Cardiac muscle cell (in vitro differentiated cells and primary cell): ENCODE measurements at regions not wholly inside any gene's neighbourhood (a gene's known extent, or its start where the extent isn't known, plus 50 kb on each side); places are given as distances from the start of the nearest gene placed in this dataset.

Experiments used
- DNase-seq, 2 donors: peaks; one replicate each; pipeline versions ENCODE4 v3.0.0 to v3.0.0-alpha.2; 2010 to 2017; ENCODE audit warnings: low read depth in 1 of 2, low spot score in 1 of 2
- H3K27ac ChIP-seq: fragments of 200-600 bp; sonication (generic); 2 replicates; pipeline ENCODE4 v1.5.1; 2016
- H3K27me3 ChIP-seq: fragments of 200-600 bp; sonication (generic); 2 replicates; pipeline ENCODE4 v1.6.0; 2016; ENCODE audit warnings: control low read depth
- H3K36me3 ChIP-seq: fragments of 200-600 bp; sonication (generic); 2 replicates; pipeline ENCODE4 v1.5.1; 2016; ENCODE audit warnings: control low read depth
- H3K4me1 ChIP-seq: fragments of 200-600 bp; sonication (generic); 2 replicates; pipeline ENCODE4 v1.8.1; 2017; ENCODE audit warnings: low read depth, mild to moderate bottlenecking, mixed run types
- H3K4me3 ChIP-seq: fragments of 200-600 bp; sonication (generic); 2 replicates; pipeline ENCODE4 v1.5.1; 2016; ENCODE audit warnings: mild to moderate bottlenecking
- H3K9me3 ChIP-seq: fragments of 200-600 bp; sonication (generic); 2 replicates; pipeline ENCODE4 v1.5.1; 2017; ENCODE audit warnings: low read depth, mild to moderate bottlenecking, control low read depth
- TF ChIP-seq, protein P1 (sequence below): IDR thresholded peaks from 2 replicates; pipeline ENCODE4 v1.5.1; 2012; ENCODE audit warnings: low read depth, mild to moderate bottlenecking, low read length

DNA sequence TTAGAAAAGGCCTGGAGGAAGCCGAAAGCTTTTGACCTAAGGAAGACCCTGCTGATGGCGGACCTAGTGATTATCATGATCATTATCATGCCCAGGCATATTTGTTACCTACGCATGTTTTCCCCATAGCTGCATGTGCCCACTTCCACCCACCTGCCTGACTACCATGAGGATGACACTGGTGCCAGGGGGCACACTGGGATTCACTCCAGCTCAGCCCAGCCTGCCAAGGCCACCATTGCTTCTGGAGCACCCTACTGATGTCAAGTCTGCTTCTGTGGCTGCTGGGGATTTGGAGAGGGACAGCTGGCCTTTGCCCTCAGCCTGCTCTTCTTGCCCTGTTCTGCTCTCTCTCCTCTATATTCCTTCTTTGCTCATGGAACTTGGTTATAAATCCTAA, 124.7 kb upstream of the NALF2 start:
- Histone ChIP-seq H3K27ac (no peak overlapping the region), H3K27me3 (no peaks in the 10 kb centered on the region), H3K9me3 (no peaks in the 10 kb centered on the region), H3K4me3 (no peak overlapping the region), H3K36me3 (no peaks in the 10 kb centered on the region), H3K4me1 (no peaks in the 10 kb centered on the region)
- DNase-seq = no peak
- TF ChIP-seq, protein P1, sequence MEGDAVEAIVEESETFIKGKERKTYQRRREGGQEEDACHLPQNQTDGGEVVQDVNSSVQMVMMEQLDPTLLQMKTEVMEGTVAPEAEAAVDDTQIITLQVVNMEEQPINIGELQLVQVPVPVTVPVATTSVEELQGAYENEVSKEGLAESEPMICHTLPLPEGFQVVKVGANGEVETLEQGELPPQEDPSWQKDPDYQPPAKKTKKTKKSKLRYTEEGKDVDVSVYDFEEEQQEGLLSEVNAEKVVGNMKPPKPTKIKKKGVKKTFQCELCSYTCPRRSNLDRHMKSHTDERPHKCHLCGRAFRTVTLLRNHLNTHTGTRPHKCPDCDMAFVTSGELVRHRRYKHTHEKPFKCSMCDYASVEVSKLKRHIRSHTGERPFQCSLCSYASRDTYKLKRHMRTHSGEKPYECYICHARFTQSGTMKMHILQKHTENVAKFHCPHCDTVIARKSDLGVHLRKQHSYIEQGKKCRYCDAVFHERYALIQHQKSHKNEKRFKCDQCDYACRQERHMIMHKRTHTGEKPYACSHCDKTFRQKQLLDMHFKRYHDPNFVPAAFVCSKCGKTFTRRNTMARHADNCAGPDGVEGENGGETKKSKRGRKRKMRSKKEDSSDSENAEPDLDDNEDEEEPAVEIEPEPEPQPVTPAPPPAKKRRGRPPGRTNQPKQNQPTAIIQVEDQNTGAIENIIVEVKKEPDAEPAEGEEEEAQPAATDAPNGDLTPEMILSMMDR = no peak

DNA sequence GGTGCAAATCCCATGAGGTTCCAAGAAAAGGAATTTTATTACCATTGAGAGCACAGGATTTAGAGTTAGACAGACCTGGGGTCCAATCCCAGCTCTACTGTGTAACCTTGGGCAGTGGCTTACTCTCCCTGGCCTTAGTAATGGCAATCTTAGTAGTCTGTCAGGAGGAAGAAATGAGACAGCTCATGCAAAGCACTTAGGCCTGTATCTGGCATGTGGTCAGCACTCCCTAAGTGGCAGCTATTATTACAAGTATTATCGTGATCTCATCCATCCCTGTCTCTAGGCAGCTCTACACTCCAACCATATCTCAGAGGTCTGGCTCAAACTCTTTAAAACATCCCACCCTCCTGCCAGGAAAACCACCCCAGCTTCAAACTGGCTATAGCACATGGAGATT, 129.6 kb upstream of the NALF2 start:
- DNase-seq = peak; percentile 8 to 39
- Histone ChIP-seq H3K4me1 (no peaks in the 10 kb centered on the region), H3K4me3 (no peak overlapping the region), H3K27me3 (no peaks in the 10 kb centered on the region), H3K27ac (peak overlapping the region; percentile 28), H3K36me3 (no peaks in the 10 kb centered on the region), H3K9me3 (no peaks in the 10 kb centered on the region)
- TF ChIP-seq, protein P1 = no peak

DNA sequence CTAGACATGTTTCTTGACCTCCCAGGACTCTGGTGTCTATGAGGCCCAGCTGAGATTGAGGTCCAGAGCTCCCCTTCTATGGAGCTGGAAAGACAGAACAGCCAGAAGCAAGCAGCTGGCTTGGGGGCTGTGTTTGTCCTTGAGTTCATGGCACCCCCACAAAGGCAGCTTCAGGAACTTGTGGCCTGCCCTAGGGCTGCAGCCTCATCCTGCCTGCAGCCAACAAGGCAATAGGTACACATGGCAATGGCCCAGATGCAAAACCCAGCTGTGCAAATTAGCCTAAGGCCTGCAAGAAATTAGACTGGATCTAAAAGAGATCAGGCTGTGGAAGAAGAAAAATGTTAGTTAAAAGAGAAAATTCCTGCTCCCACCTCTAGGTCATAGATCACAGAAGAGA, 131.7 kb upstream of the NALF2 start:
- Histone ChIP-seq H3K9me3 (no peaks in the 10 kb centered on the region), H3K27me3 (no peaks in the 10 kb centered on the region), H3K4me1 (no peaks in the 10 kb centered on the region), H3K4me3 (no peak overlapping the region), H3K36me3 (no peaks in the 10 kb centered on the region), H3K27ac (no peak overlapping the region)
- TF ChIP-seq, protein P1 = no peak
- no peak for DNase-seq

DNA sequence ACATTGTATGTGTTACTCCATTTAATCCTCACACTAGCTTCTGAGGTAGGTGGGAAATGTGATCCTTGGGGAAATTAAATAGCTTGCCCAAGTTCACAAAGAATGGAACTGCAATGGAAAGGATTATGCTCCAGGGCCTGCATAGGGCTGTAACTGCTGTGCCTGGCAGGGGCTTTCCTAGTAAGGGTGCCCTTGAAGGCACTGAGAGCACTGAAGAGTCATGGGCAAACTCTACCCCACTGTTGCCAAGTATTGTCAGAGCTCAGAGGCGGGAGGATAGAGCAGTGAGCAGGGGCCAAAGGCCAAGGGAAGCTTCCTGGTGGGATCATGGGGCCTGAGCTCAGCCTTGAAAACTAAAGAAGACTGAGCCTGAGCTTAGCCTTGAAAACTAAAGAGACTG, 133.0 kb upstream of the NALF2 start:
- DNase-seq = no peak
- H3K4me3 ChIP-seq = no peak overlapping the region

DNA sequence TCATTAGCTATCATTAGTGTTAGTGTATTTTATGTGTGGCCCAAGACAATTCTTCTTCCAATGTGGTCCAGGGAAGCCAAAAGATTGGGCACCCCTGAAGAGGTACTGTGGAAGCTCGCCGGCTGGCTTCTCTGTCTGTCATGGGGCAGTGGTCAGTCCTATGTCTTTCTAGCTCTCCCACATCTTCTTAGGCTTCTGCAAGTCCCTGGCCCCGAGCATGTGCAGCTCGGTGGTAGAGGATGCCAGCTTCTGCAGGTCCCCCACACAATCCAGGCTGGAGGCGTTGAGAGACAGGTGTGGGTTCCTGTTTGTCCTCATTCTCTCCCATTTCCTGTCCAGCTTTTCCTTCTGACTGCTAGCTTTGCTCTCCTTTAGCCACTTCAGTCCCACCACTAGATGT, 134.1 kb upstream of the NALF2 start:
- Histone ChIP-seq H3K27ac (no peak overlapping the region), H3K9me3 (no peaks in the 10 kb centered on the region), H3K36me3 (no peaks in the 10 kb centered on the region), H3K4me3 (no peak overlapping the region), H3K4me1 (no peaks in the 10 kb centered on the region), H3K27me3 (no peaks in the 10 kb centered on the region)
- TF ChIP-seq, protein P1 = no peak
- DNase-seq = no peak

More for the DNA sequence above, 133.0 kb upstream of the NALF2 start:
- no peaks in the 10 kb centered on the region for H3K27me3 ChIP-seq
- H3K9me3 ChIP-seq = no peaks in the 10 kb centered on the region
- no peaks in the 10 kb centered on the region for H3K36me3 ChIP-seq
- TF ChIP-seq, protein P1 = no peak
- H3K4me1 ChIP-seq = no peaks in the 10 kb centered on the region
- no peak overlapping the region for H3K27ac ChIP-seq

DNA sequence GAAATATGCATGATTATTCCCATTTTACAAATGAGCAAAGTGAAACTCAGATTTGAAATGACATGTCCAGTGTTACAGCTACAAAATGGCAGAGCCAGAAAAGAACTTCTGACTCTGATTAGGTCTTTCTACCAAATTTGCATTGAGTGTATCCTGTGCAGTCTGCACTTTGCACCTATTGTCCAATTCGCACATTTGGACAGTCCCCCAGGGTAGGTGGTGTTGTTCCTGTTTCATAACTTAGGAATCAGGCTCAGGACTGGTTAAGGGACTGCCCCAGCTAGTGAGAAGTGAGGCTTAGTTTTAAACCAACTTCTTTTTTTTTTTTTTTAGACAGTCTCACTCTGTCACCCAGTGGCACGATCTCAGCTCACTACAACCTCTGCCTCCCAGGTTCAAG, 137.9 kb upstream of the NALF2 start:
- Histone ChIP-seq H3K27ac (no peak overlapping the region), H3K4me3 (no peak overlapping the region), H3K4me1 (peaks cover 7% of the 10 kb centered on the region), H3K27me3 (no peaks in the 10 kb centered on the region), H3K36me3 (no peaks in the 10 kb centered on the region), H3K9me3 (no peaks in the 10 kb centered on the region)
- no peak for DNase-seq
- TF ChIP-seq, protein P1 = no peak
